SU-DHL-6 (cell line): ENCODE measurements at regions not wholly inside any gene's neighbourhood (a gene's known extent, or its start where the extent isn't known, plus 50 kb on each side); places are given as distances from the start of the nearest gene placed in this dataset.

Experiments used
- CTCF ChIP-seq: fragments of 200-600 bp; sonication (generic); IDR thresholded peaks from one replicate; pipeline ENCODE4 v1.5.1; 2017; ENCODE audit warnings: antibody characterized with exemption, mild to moderate bottlenecking, low read length, moderate library complexity; ENCODE audit not compliant: insufficient read depth, poor library complexity, severe bottlenecking
- EZH2phosphoT487 ChIP-seq: fragments of 200-600 bp; sonication (generic), shearing (Covaris generic); conservative IDR thresholded peaks from 2 replicates; pipeline ENCODE4 v1.6.1; 2018; ENCODE audit warnings: mild to moderate bottlenecking, antibody characterized with exemption, low read length, moderate library complexity, mixed read lengths

- TF ChIP-seq CTCF (no peak), EZH2phosphoT487 (no peak)
Measured at GRCh38 chr2:31674446-31674845, 93.7 kb upstream of the SRD5A2 start.
